GM13976 (cell line): ENCODE measurements at regions not wholly inside any gene's neighbourhood (a gene's known extent, or its start where the extent isn't known, plus 50 kb on each side); places are given as distances from the start of the nearest gene placed in this dataset.

Source experiments
- DNase-seq: peaks from one replicate; pipeline ENCODE4 v3.0.0; 2012; ENCODE audit warnings: low spot score
- CTCF ChIP-seq: IDR thresholded peaks from 2 replicates; pipeline ENCODE4 v1.5.1; 2012; ENCODE audit warnings: borderline replicate concordance, mild to moderate bottlenecking; ENCODE audit not compliant: insufficient read depth; ENCODE audit errors: extremely low read depth, missing control alignments, control extremely low read depth
- in situ Hi-C: fragments of 300-500 bp; cut with MboI; formaldehyde crosslinking; loops from one replicate; pipeline ENCODE4 v1.12.0; 2022; ENCODE audit warnings: low sequenced_read_pairs, mixed read lengths, inconsistent platforms; ENCODE audit not compliant: unreplicated experiment

- no peak for TF ChIP-seq CTCF
- no peak for DNase-seq
- in situ Hi-C loops: no loop called here
Observed at GRCh38 chr20:16113736-16114135, 459.5 kb downstream of the KIF16B start.

- TF ChIP-seq CTCF: no peak
- DNase-seq: no peak
- in situ Hi-C loops: no loop called here
Observed at GRCh38 chr20:16111852-16112412, 461.3 kb downstream of the KIF16B start.

- TF ChIP-seq CTCF: no peak
- in situ Hi-C loops: no loop called here
- DNase-seq: no peak
Observed at GRCh38 chr20:16111172-16111832, 461.9 kb downstream of the KIF16B start.

- in situ Hi-C loops: no loop called here
- no peak for DNase-seq
Observed at GRCh38 chr20:16107172-16107870, 465.9 kb downstream of the KIF16B start.

GRCh38 chr20:16106191-16106849, 466.9 kb downstream of the KIF16B start:
- no peak for DNase-seq
- in situ Hi-C loops: no loop called here
- no peak for TF ChIP-seq CTCF

More at GRCh38 chr20:16107172-16107870, 465.9 kb downstream of the KIF16B start:
- no peak for TF ChIP-seq CTCF

GRCh38 chr20:16104783-16105182, 468.5 kb downstream of the KIF16B start:
- DNase-seq: no peak
- in situ Hi-C loops: no loop called here
- no peak for TF ChIP-seq CTCF
